Natural killer cell treated with Interleukin-12 subunit alpha and Interleukin-12 subunit beta and Interleukin-15 and Interleukin-18, amount 100 ng/mL, for 72 hours (primary cell): ENCODE measurements at regions not wholly inside any gene's neighbourhood (a gene's known extent, or its start where the extent isn't known, plus 50 kb on each side); places are given as distances from the start of the nearest gene placed in this dataset.

ENCODE experiments used
- ATAC-seq, 2 donors: fragments of 150-1000 bp; cut with Tn5 transposase in 1 of 2; sonication (Bioruptor Pico), chemical (Tn5 transposase) in 1 of 2; 2 replicates each; pipeline ENCODE4 v1.10.0; 2021
- DNase-seq: peaks from one replicate; pipeline ENCODE4 v3.0.0; 2022; ENCODE audit warnings: low spot score
- H3K27ac Mint-ChIP-seq, 2 donors: 1 replicate in 1 of 2; 2 replicates in 1 of 2; pipeline ENCODE4 v1.8.0; 2022; ENCODE audit warnings: mixed read lengths in 2 of 2, mild to moderate bottlenecking in 1 of 2, moderate library complexity in 1 of 2
- H3K27me3 Mint-ChIP-seq, 2 donors: 1 replicate in 1 of 2; 2 replicates in 1 of 2; pipeline ENCODE4 v1.8.0; 2022; ENCODE audit warnings: mixed read lengths in 2 of 2
- H3K36me3 Mint-ChIP-seq: one replicate; pipeline ENCODE4 v1.8.0; 2022; ENCODE audit warnings: mixed read lengths
- H3K4me1 Mint-ChIP-seq, 2 donors: 1 replicate in 1 of 2; 2 replicates in 1 of 2; pipeline ENCODE4 v1.8.0; 2022; ENCODE audit warnings: low read depth in 2 of 2, mixed read lengths in 2 of 2, mild to moderate bottlenecking in 1 of 2
- H3K4me3 Mint-ChIP-seq: one replicate; pipeline ENCODE4 v1.8.0; 2022; ENCODE audit warnings: mixed read lengths
- H3K9me3 Mint-ChIP-seq: 2 replicates; pipeline ENCODE4 v1.8.0; 2022; ENCODE audit warnings: mixed read lengths

DNA sequence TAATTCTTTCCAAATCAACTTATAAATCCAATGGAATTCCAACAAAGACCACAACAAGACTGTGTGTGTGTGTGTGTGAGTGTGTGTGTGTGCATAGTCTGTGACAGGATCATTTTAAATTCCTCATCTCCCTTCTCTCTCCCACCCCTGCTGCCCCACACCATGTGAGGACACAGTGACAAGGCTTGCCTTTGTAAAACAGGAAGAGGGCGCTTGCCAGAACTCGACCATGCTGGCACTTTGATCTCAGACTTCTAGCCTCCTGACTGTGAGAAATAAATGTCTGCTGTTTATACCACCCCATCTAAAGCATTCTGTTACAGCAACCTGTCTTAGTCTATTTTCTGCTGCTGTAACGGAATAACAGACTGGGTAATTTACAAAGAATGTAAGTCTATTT, 99.1 kb downstream of the NSMCE3 start:
- ATAC-seq: no peak
- no peak overlapping the region for H3K4me3 Mint-ChIP-seq
- H3K36me3 Mint-ChIP-seq: no peaks in the 10 kb centered on the region
- H3K27ac Mint-ChIP-seq: no peak overlapping the region
- H3K9me3 Mint-ChIP-seq: no peaks in the 10 kb centered on the region
- DNase-seq: no peak
- no peaks in the 10 kb centered on the region for H3K4me1 Mint-ChIP-seq
- H3K27me3 Mint-ChIP-seq: peaks cover 37 to 46% of the 10 kb centered on the region in 2 donors
